Forelimb muscle (tissue), 1 donor: ENCODE measurements at regions not wholly inside any gene's neighbourhood (a gene's known extent, or its start where the extent isn't known, plus 50 kb on each side); places are given as distances from the start of the nearest gene placed in this dataset.
A peak's percentile ranks its signal among the peaks of the same experiment; 100 is the strongest.

Experiments
- DNase-seq: peaks from one replicate; pipeline ENCODE4 v3.0.0-alpha.2; 2013; ENCODE audit warnings: low read depth

DNA sequence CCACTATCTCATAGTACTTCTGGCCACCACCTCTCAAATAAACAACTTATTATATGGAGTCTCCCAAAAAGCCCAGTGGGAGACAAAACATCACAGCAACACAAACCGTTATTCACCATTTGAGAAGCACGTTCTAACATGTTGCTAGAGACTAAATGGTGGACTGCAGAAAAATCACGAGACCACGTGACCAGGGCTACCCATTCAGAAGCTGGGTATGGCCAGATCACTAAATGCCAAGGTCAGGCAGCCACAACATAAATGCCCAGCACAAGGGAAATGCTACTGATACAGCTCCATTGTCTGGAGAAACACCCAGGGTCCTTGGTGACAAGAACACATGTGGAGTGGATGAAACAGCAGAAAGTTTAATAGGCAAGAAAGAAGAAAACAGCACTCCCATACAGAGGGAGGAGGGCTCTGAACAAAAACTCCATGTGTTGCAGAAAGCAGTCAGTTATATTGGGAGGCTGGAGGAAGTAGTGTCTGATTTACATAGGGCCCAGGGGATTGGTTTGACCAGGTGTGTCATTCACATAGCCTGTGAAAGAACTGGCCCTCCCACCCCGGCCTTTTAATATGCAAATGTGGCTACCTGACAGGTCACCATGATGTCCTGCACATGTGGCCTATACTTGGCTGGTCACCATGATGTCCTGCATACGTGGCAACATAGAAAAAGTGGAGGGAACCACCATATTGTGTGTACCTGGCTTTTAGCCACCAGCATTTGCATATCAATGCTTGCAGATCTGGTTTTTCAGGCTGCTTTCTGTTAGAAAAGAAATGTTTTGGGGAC is 97.2 kb downstream of the TRIM36 start:
- DNase-seq, result no peak

GRCh38 chr5:115070737-115071136 is 99.0 kb downstream of the TRIM36 start:
- no peak for DNase-seq

DNA sequence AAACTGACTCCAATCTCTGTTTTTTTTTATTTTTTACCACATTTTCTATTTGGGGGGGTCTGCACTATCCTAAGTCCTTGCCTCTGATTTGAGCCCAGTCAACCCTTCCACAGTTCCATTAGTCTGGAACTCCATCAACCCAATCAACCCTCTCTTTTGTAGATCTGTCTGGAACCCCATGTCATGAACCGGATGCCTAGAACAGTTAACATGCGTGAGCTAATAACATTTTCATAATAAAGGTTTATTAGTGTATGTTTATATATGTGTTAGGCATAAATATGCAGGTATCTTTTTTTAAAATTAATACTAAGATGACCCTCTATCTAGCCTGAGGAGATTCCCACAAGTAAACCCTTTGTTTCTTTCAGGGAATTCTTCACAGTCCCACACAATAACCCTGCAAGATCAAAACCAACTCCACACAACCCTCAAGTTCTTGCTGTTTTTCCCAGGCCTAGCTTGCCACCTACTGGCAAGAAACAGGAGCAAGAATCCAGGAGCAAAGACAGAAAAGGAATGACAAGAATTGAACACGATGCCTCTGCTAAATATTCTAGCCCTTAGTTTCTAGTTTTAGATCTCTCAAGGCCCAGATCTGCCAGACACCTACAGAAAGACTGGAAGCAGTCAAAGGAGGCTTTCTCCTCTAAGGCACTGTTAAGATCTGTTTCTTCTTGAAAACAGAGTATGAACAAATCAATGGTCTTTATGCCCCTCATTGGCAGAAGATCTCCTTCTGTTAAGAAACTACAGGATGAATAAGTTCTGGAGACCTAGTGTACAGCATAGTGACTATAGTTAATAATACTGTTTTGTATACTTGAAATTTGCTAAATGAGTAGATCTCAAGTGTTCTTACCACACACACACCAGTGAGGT is 100.4 kb downstream of the TRIM36 start:
- peak; percentile 29 for DNase-seq

- DNase-seq, result no peak
Observed at GRCh38 chr5:115068239-115069086, 101.2 kb downstream of the TRIM36 start.

DNA sequence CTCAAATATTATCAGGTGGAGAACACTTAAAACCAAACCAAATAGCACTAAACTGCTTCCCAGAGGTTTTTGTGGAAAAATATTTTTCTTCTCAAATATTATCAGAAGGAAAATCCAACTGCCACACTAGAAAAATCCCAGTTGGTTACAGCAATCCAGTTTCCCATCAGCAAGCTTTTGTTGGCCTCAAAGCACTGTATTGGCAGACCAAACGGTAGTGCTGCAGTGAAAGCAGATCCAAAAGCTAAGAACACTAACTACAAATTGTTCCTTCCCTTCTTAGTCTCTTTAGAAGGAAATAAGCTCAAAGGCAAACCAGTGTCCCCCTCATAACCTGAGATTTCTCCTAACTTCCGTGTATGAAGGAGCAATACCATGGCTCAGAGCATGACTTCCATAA is 105.3 kb downstream of the TRIM36 start:
- DNase-seq, result peak; percentile 14

DNA sequence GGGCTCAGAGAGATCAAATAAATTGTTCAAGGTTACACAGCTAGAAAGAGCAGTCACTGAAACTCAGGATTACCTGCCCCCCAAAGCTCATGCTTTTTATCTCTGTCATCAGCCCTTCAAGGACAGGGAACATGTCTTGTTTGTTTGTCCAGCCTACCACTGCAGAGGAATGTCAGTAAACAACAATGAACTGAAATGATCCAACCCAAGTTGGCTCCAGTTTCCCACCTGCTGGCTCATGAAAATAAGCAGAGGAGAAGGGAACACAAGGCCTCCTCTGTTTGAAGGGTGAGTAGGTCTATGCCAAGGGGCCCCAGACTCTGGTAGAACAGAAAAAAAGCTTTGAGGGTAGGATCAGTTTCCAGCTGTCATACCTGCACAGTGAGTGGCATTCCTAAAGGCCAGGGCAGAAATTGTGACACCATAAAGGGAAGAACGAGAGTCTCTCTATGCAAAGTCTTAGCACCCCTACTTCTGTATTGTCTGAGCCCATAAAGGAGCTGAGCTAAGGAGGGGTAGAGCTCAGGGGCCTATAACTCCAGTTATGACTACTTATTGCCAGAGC is 115.2 kb downstream of the TRIM36 start:
- no peak for DNase-seq

DNA sequence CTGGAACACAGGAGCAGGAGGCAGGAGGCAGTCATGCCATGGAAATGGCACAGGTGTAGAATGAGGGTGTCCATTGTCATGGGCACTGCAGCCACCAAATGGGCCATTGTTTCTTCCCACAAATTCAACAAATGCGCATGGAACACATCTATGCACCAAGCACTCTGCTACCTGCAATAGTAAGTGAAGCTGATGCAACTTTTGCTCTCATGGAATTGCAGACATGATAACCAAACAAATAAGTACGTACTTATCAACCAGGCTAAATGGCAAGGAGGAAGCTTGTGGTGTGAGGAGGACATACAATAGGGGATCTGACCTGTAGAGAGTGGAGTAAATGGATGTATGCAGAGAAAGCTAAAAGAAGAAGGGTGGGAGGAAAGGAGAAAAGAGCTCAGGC is 116.8 kb downstream of the TRIM36 start:
- no peak for DNase-seq

GRCh38 chr5:115050866-115051265 is 118.8 kb downstream of the TRIM36 start:
- no peak for DNase-seq

GRCh38 chr5:115033861-115034260 is 135.8 kb downstream of the TRIM36 start:
- peak; percentile 6 for DNase-seq

GRCh38 chr5:115028557-115028956 is 141.2 kb downstream of the TRIM36 start:
- no peak for DNase-seq

DNA sequence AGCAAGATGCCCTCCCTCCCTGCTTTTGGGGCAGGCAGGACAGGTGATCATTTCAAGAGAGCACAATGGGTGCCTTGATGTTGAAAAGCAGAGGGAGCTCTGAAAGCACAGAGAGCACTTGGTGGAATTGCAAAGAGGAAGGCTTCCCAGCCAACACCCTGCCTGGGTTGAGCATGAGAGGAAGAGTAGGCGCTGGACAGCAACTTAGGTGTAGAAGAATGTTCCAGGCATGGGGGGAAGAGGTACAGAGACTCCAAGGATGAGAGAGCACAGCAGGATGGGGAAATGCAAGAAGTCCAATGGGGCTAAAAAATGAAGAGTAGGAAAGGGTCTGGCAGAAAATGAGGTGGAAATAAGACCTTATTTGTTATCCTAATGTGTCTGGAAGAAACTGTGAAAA is 144.8 kb downstream of the TRIM36 start:
- no peak for DNase-seq

- no peak for DNase-seq
Observed at GRCh38 chr5:115022303-115022702, 147.4 kb downstream of the TRIM36 start.

- no peak for DNase-seq
Observed at GRCh38 chr5:115016646-115017045, 153.1 kb downstream of the TRIM36 start.

DNA sequence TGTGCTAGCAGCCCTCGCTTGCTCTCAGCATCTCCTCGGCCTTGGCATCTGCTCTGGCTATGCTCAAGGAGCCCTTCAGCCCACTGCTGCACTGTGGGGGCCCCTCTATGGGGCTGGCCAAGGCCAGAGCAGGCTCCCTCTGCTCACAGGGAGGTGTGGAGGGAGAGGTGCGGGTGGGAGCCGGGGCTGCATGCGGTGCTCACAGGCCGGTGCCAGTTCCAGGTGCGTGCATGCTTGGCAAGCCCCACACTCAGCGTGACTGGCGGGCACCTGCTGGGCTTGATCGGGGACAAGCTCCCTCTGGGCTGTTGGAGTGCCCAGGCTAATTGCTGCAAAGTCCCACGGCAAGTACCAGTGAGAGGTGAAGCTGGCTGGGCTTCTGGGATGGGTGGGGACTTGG is 170.5 kb downstream of the TRIM36 start:
- no peak for DNase-seq

DNA sequence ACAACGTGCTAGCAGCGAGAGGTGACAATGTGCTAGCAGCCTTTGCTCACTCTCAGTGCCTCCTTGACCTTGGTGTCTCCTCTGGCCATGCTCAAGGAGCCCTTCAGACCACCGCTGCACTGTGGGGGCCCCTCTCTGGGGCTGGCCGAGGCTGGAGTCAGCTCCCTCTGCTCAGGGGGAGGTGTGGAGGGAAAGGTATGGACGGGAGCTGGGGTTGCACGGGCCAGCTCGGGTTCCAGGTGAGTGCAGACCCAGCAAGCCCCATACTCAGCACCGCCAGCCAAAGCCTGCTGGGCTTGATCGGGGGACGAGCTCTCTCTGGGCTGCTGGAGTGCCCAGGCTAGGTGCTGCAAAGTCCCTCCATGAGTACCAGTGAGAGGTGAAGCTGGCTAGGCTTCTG is 180.2 kb downstream of the TRIM36 start:
- DNase-seq, result no peak

DNA sequence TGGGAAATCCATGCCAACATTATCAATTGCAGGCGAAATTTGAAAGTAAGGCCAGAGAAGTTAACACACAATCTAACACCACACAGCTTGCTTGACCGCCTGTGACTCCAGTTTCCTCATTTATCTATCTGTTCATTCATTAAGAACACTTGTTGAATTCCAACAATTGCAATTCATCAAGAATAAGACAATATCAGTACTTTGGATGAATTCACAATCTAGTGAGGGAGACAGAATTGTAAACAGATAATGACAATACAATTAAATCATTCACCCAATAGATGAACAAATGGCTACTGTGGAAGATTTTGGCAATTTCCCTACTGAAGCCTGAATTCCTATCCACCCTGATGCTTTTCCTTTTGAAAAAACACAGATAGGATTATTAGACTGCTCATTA is 181.6 kb downstream of the TRIM36 start:
- DNase-seq, result no peak

- no peak for DNase-seq
Observed at GRCh38 chr5:114984796-114985195, 184.9 kb downstream of the TRIM36 start.

DNA sequence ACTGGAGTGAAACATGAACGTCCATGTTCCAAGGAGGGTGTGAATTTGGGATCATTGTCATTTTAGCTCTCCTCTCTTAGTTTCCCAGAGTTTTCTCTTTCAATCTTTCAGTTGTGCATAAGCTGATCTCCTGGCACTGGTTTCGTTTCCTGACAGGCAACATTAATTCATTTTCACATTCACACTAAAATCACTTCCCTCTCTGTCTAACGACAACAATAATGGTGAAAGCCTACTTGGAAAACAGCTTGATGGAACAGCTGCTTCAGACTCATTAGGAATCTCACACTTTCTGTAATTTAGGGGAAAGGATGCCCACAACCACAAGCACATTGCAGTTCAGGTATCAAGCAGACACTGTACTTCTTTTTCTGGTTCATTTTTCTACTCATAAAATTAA is 188.6 kb downstream of the TRIM36 start:
- DNase-seq, result no peak

- no peak for DNase-seq
Observed at GRCh38 chr5:114977979-114978573, 191.6 kb downstream of the TRIM36 start.

DNA sequence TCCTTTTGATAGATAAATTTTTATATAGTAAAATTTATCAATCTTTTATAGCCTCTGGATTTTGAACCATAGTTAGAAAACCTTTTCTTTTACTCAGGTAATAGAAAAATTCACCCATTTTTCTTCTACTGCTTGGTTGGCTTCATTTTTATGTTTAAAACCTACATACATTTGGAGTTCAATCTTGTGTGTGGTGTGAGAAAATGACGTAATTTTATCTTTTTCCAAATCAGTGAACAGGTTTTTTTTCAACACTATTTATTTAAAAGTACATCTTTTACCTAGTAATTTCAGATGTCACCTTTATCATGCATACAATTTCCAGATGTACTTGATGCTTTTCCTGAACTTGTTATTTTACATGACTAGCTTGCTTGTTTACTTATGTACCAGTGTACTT is 200.2 kb downstream of the TRIM36 start:
- DNase-seq, result no peak

- no peak for DNase-seq
Observed at GRCh38 chr5:114957384-114957783, 212.3 kb downstream of the TRIM36 start.
